Retinal pigment epithelial cell (primary cell): ENCODE measurements at regions not wholly inside any gene's neighbourhood (a gene's known extent, or its start where the extent isn't known, plus 50 kb on each side); places are given as distances from the start of the nearest gene placed in this dataset.

Experiments used
- DNase-seq: peaks from one replicate; pipeline ENCODE4 v3.0.0-alpha.2; 2010; ENCODE audit warnings: low read depth
- H3K4me3 ChIP-seq: 2 replicates; pipeline ENCODE4 v1.5.1; 2011; ENCODE audit warnings: mild to moderate bottlenecking, low read length, control low read depth, moderate library complexity
- TF ChIP-seq, protein P1 (sequence below): conservative IDR thresholded peaks from 2 replicates; pipeline ENCODE4 v1.5.1; 2011; ENCODE audit warnings: low read depth, low read length, control low read depth, inconsistent platforms

DNA sequence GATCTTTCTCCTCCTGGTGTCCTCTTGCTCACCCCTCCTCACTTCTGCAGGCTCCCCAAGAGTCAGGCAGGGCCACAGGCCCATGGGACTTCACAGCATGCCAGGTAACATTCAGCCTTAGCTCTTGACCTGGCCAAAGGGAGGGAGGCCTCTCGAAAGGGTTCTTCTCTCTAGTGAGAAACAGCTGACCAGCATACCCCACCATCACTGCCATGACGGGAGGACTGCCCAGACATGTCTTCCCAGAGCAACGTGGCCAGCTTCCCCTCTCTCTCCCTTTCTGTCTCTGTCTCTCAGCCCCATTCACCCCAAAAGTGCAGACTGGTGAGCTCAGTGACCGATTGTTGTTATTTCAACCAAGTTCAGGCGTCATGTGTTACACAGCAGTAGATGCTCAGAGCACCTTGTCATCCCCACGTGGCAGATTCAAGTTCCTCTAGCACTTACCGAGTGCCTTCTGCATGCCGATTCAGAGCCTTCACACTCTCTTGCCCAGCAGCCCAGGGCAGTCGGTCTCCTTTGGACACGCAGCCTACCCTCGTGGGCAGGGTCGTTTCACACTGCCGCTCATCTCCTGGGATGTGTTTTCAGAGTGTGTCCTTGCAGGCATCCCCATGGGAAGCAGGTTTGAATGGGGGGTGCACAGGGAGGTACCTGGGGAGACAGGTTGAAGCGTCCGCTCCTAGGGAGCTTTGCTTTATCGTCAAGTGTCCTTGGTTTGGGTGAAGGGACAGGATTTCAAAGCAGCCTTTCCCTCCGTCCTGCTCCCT lies 259.9 kb downstream of the NDUFA10 start:
- TF ChIP-seq, protein P1, sequence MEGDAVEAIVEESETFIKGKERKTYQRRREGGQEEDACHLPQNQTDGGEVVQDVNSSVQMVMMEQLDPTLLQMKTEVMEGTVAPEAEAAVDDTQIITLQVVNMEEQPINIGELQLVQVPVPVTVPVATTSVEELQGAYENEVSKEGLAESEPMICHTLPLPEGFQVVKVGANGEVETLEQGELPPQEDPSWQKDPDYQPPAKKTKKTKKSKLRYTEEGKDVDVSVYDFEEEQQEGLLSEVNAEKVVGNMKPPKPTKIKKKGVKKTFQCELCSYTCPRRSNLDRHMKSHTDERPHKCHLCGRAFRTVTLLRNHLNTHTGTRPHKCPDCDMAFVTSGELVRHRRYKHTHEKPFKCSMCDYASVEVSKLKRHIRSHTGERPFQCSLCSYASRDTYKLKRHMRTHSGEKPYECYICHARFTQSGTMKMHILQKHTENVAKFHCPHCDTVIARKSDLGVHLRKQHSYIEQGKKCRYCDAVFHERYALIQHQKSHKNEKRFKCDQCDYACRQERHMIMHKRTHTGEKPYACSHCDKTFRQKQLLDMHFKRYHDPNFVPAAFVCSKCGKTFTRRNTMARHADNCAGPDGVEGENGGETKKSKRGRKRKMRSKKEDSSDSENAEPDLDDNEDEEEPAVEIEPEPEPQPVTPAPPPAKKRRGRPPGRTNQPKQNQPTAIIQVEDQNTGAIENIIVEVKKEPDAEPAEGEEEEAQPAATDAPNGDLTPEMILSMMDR, result no peak
- no peak overlapping the region for H3K4me3 ChIP-seq
- DNase-seq, result no peak

DNA sequence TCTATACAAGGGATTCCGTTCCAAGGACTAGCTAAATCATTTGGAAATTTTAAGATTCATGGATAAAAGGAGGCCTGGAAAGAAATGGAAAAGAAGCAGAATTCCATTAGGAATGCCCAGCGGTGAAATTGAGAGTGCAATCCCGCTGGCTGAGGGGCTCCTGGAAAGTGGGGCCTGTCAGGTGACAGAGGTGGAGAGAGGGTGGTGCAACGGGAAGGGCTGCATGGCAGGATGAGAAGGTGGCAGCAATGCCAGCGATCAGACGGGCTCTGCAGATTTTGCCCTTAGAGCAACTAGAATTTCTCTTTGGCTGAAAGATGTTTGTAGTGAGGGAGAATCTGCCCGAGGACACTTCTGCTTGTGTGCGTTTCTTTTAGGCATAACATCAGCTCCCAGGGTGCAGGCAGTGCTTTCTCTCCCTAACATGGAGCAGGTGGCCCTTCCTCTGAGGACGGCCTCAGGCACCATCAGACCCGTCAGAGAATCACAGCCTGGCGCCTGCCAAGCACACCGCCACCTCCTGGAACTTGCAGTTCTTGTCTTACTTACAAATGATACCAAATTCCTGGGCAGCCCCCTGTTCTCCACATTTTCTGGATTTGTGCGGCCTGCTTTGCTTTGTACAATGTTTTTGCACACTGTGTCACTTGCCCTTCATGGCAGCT lies 261.6 kb downstream of the NDUFA10 start:
- DNase-seq, result no peak
- H3K4me3 ChIP-seq, result no peak overlapping the region
- TF ChIP-seq, protein P1, result no peak

DNA sequence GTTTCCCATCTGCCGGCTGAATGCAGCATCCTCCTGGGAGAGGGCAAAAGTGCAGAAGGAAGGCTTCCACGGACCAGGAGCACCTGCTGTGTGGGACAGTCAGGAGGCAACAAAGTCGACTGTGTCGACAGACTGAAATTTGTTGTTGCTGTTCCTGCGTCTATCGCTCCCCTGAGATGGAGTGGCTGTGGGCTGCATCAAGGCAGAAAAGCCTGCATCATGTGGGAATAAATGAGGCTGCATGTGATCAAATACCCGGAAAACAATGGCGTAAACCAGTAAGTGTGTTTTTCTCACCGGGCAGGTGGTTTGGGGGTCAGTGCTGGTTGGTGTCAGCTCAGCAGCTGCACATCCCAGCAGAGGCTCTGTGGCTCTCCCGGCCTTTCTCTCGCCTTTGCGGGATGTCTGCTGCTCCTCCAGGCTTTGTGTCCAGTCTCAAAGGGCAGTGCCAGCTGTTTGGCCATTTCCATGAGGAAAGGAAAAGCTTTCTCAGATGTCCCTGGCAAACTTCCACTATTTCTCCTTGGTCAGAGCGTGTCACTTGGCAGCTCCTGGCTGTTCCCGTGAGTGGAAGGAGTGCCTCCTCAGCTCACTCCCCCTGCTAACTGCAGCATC lies 262.4 kb downstream of the NDUFA10 start:
- no peak for DNase-seq
- H3K4me3 ChIP-seq, result no peak overlapping the region
- TF ChIP-seq, protein P1, result no peak

DNA sequence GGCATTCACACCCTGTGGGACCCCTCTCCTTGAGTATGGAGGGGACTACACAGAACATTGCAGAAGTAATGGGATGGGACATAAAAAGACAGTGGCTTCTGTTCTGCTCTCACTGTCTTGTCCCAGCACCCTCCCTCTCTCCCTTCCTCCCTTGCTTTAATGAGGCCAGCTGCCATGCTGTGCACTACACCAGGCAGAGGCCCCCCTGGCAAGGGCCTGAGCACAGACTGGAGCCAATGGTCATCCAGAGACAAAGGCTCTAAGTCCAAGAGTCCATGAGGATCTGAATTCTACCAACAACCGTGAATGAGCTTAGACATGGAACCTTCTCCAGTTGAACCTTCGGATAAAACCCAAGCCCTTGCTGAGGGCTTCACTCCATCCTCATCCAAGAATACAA lies 263.0 kb downstream of the NDUFA10 start:
- TF ChIP-seq, protein P1, result no peak
- DNase-seq, result no peak
- no peak overlapping the region for H3K4me3 ChIP-seq

DNA sequence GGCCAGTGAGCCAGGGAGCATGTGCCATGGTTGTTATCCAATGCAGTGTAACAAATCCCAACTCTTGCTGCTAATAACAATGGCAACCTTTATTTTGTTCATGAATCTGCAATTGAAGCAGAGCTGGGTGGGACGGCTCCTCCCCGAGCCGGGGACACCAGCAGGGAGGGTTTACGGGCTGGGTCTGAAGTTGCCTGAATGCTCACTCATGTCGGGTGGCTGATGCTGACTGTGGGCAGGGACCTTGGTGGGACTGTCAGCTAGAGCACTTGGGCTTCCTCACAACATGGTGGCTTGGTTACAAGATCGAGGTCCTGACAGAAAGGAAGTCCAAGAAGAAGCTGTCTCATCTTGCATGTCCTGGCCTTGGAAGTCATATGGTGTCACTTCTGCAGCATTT lies 264.5 kb downstream of the NDUFA10 start:
- H3K4me3 ChIP-seq, result no peak overlapping the region
- no peak for DNase-seq
- TF ChIP-seq, protein P1, result no peak

DNA sequence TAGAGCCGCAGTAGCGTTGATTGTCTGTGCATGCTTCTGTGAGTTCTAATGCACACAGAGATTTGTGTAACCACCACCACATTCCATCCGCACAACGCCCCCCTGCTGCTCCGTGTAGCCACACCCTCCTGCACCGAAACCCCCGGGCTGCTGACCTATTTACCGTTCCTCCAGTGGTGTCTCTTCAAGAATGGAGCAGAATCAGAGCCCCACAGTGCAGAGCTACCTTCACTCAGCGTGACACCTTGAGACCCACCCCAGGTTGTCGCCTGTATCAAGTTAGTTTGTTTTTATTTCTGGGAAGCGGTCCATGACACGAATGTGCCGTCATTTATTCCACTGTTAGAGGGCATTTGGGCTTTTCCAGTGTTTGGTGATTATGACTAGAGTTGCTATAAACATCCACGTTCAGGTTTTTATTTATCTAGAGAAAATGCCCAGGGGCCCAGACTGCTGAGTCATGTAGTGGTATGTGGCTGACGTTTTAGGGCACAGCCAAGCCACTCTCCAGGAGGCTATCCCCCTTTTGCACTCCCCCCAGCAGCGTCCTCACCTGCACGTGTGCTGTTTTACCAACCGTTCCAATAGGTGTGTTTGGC lies 266.8 kb downstream of the NDUFA10 start:
- DNase-seq, result no peak
- H3K4me3 ChIP-seq, result no peak overlapping the region
- TF ChIP-seq, protein P1, result no peak
